K562 (cell line): ENCODE measurements at regions not wholly inside any gene's neighbourhood (a gene's known extent, or its start where the extent isn't known, plus 50 kb on each side); places are given as distances from the start of the nearest gene placed in this dataset.

Experiments
- ASH1L ChIP-seq: fragments of 450-650 bp; IDR thresholded peaks from 2 replicates; pipeline ENCODE4 v1.6.1; 2018; ENCODE audit warnings: borderline replicate concordance, mild to moderate bottlenecking, low read depth; ENCODE audit not compliant: partially characterized antibody
- CAMTA2 ChIP-seq: fragments of 250-450 bp; sonication (Bioruptor Pico); conservative IDR thresholded peaks from 2 replicates; pipeline ENCODE4 v1.5.1; 2022
- GTF2A2 ChIP-seq: IDR thresholded peaks from 2 replicates; pipeline ENCODE4 v1.6.1; 2016; ENCODE audit warnings: mild to moderate bottlenecking, missing genetic modification characterization, missing compliant biosample characterization
- HMG20A ChIP-seq: fragments of 450-650 bp; formaldehyde crosslinking; conservative IDR thresholded peaks from 2 replicates; pipeline ENCODE4 v1.4.0; 2020; ENCODE audit warnings: mild to moderate bottlenecking, mixed read lengths
- IFI16 ChIP-seq: fragments of 250-450 bp; sonication (Bioruptor Pico); IDR thresholded peaks from 2 replicates; pipeline ENCODE4 v2.1.2; 2022; ENCODE audit warnings: mild to moderate bottlenecking, inconsistent platforms
- MCM7 ChIP-seq, 2 experiments: fragments of 450-650 bp; IDR thresholded peaks; 2 replicates each; pipeline ENCODE4 v1.6.1; 2016 to 2018
- MEF2A ChIP-seq: IDR thresholded peaks from 2 replicates; pipeline ENCODE4 v1.6.1; 2011; ENCODE audit warnings: low read depth, mild to moderate bottlenecking, low read length, moderate library complexity; ENCODE audit not compliant: control insufficient read depth
- NFE2 ChIP-seq: IDR thresholded peaks from 2 replicates; pipeline ENCODE4 v1.6.1; 2014; ENCODE audit warnings: antibody characterized with exemption, low read depth
- NR0B1 ChIP-seq: fragments of 450-650 bp; IDR thresholded peaks from one replicate; pipeline ENCODE4 v1.6.1; 2018; ENCODE audit warnings: mild to moderate bottlenecking, moderate library complexity; ENCODE audit not compliant: partially characterized antibody
- OTX1 ChIP-seq: fragments of 450-650 bp; formaldehyde crosslinking; IDR thresholded peaks from 2 replicates; pipeline ENCODE4 v1.4.0; 2022; ENCODE audit warnings: mild to moderate bottlenecking
- PCBP2 ChIP-seq: fragments of 200-400 bp; formaldehyde crosslinking; IDR thresholded peaks from 2 replicates; pipeline ENCODE4 v1.6.1; 2018; ENCODE audit warnings: low read length, low read depth, mild to moderate bottlenecking, moderate library complexity; ENCODE audit not compliant: poor library complexity, severe bottlenecking
- PHF21A ChIP-seq: fragments of 450-650 bp; IDR thresholded peaks from 2 replicates; pipeline ENCODE4 v1.6.1; 2017; ENCODE audit warnings: low read depth, borderline replicate concordance
- POLR2AphosphoS2 ChIP-seq: IDR thresholded peaks from 2 replicates; pipeline ENCODE4 v1.6.1; 2012; ENCODE audit warnings: low read length, improper control_type of control experiment
- U2AF1 ChIP-seq: fragments of 200-400 bp; formaldehyde crosslinking; optimal IDR thresholded peaks from 2 replicates; pipeline ENCODE3; 2017; ENCODE audit warnings: mild to moderate bottlenecking, low read depth, low read length, moderate library complexity
- XRCC4 ChIP-seq: IDR thresholded peaks from one replicate; pipeline ENCODE4 v1.6.1; 2011; ENCODE audit not compliant: insufficient read depth, insufficient read length; ENCODE audit errors: extremely low read depth
- ZHX1 ChIP-seq: fragments of 150-350 bp; conservative IDR thresholded peaks from 2 replicates; pipeline ENCODE4 v1.6.1; 2014; ENCODE audit warnings: low read length
- ZNF124 ChIP-seq: sonication (generic); formaldehyde crosslinking; IDR thresholded peaks from 2 replicates; pipeline ENCODE4 v1.8.1; 2022; ENCODE audit warnings: missing genetic modification reagents
- ZNF57 ChIP-seq: fragments of 450-650 bp; formaldehyde crosslinking; IDR thresholded peaks from 2 replicates; pipeline ENCODE4 v1.4.0; 2020; ENCODE audit warnings: mild to moderate bottlenecking, moderate library complexity
- ZNF696 ChIP-seq: fragments of 250-450 bp; sonication (Bioruptor Pico); conservative IDR thresholded peaks from 2 replicates; pipeline ENCODE4 v1.4.0; 2020; ENCODE audit warnings: mild to moderate bottlenecking, moderate library complexity
- ZZZ3 ChIP-seq: fragments of 450-650 bp; IDR thresholded peaks from 2 replicates; pipeline ENCODE4 v1.6.1; 2016; ENCODE audit warnings: antibody characterized with exemption, mild to moderate bottlenecking, moderate library complexity
- TF ChIP-seq, protein P1 (sequence below): fragments of 250-450 bp; sonication (Bioruptor Pico); IDR thresholded peaks from 2 replicates; pipeline ENCODE4 v1.5.1; 2021; ENCODE audit warnings: mild to moderate bottlenecking
- TF ChIP-seq, protein P2 (sequence below): sonication (generic); formaldehyde crosslinking; IDR thresholded peaks from 2 replicates; pipeline ENCODE4 v1.8.0; 2023; ENCODE audit warnings: mild to moderate bottlenecking, missing genetic modification reagents
- TF ChIP-seq, protein P3 (sequence below): fragments of 250-450 bp; sonication (Bioruptor Pico); IDR thresholded peaks from 2 replicates; pipeline ENCODE4 v1.8.0; 2022; ENCODE audit warnings: inconsistent platforms

DNA sequence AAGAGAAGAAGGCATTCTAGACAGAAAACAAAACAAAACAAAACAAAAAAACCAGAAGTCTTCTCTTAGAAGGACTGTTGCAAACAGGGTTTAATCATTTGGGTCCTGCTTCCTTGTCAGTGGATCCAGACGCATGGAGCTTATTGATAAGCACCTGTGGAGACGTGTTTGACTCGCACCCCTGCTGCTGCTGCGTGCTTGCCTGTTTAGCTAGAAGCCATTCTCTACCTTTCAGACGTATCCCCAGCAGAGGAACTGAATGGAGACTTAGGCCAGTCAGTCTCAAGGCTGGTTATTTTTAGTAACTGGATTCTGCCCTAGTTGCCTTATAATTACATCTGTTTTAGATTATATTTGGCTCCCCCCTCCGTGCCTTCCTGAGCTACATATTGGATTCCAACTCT, 186.1 kb upstream of the EEA1 start (continued):
- no peak for TF ChIP-seq ZNF57 (CRISPR knock-in tag)
- TF ChIP-seq MCM7 (IDR thresholded peaks at IDR 0.05), result no peak
- TF ChIP-seq OTX1, result no peak
- TF ChIP-seq, protein P1, sequence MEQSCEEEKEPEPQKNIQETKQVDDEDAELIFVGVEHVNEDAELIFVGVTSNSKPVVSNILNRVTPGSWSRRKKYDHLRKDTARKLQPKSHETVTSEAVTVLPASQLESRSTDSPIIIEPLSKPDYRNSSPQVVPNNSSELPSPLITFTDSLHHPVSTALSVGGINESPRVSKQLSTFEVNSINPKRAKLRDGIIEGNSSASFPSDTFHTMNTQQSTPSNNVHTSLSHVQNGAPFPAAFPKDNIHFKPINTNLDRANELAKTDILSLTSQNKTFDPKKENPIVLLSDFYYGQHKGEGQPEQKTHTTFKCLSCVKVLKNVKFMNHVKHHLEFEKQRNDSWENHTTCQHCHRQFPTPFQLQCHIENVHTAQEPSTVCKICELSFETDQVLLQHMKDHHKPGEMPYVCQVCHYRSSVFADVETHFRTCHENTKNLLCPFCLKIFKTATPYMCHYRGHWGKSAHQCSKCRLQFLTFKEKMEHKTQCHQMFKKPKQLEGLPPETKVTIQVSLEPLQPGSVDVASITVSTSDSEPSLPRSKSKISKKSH (CRISPR knock-in tag), result no peak
- TF ChIP-seq MEF2A, result peak; percentile 74; the same call in 1 of the 2 replicates
- no peak for TF ChIP-seq NR0B1
- TF ChIP-seq POLR2AphosphoS2, result no peak
- TF ChIP-seq XRCC4, result no peak
- no peak for TF ChIP-seq NFE2
- TF ChIP-seq IFI16 (CRISPR knock-in tag), result no peak
- TF ChIP-seq, protein P2, sequence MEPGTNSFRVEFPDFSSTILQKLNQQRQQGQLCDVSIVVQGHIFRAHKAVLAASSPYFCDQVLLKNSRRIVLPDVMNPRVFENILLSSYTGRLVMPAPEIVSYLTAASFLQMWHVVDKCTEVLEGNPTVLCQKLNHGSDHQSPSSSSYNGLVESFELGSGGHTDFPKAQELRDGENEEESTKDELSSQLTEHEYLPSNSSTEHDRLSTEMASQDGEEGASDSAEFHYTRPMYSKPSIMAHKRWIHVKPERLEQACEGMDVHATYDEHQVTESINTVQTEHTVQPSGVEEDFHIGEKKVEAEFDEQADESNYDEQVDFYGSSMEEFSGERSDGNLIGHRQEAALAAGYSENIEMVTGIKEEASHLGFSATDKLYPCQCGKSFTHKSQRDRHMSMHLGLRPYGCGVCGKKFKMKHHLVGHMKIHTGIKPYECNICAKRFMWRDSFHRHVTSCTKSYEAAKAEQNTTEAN, result no peak
- TF ChIP-seq CAMTA2 (CRISPR knock-in tag), result no peak
- no peak for TF ChIP-seq ZNF124 (CRISPR knock-in tag)
- TF ChIP-seq U2AF1, result no peak
- TF ChIP-seq PCBP2, result no peak
- no peak for TF ChIP-seq PHF21A
- TF ChIP-seq ZNF696 (CRISPR knock-in tag), result no peak
- TF ChIP-seq ZHX1, result no peak
- TF ChIP-seq ASH1L, result no peak
- no peak for TF ChIP-seq ZZZ3
- TF ChIP-seq HMG20A (CRISPR knock-in tag), result no peak
- TF ChIP-seq, protein P3, sequence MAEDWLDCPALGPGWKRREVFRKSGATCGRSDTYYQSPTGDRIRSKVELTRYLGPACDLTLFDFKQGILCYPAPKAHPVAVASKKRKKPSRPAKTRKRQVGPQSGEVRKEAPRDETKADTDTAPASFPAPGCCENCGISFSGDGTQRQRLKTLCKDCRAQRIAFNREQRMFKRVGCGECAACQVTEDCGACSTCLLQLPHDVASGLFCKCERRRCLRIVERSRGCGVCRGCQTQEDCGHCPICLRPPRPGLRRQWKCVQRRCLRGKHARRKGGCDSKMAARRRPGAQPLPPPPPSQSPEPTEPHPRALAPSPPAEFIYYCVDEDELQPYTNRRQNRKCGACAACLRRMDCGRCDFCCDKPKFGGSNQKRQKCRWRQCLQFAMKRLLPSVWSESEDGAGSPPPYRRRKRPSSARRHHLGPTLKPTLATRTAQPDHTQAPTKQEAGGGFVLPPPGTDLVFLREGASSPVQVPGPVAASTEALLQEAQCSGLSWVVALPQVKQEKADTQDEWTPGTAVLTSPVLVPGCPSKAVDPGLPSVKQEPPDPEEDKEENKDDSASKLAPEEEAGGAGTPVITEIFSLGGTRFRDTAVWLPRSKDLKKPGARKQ (CRISPR knock-in tag), result no peak
- no peak for TF ChIP-seq GTF2A2 (tag)
